ENCODE measurements at regions not wholly inside any gene's neighbourhood (a gene's known extent, or its start where the extent isn't known, plus 50 kb on each side); places are given as distances from the start of the nearest gene placed in this dataset.

- TF ChIP-seq ARNTL (CRISPR knock-in tag; IDR thresholded peaks at IDR 0.05; ENCODE audit: borderline replicate concordance, low read depth) = no peak
- no peak for TF ChIP-seq GLIS3 (CRISPR knock-in tag; IDR thresholded peaks at IDR 0.05)
- no peak for TF ChIP-seq ZFP30 (CRISPR knock-in tag; IDR thresholded peaks at IDR 0.05)
- TF ChIP-seq ZNF565 (CRISPR knock-in tag; conservative IDR thresholded peaks at IDR 0.05; ENCODE audit: low read depth) = no peak
- no peak for TF ChIP-seq PATZ1 (CRISPR knock-in tag; IDR thresholded peaks at IDR 0.05; ENCODE audit: borderline replicate concordance)
- no peak for TF ChIP-seq ISL1 (CRISPR knock-in tag; IDR thresholded peaks at IDR 0.05)
- TF ChIP-seq PPARA (CRISPR knock-in tag; IDR thresholded peaks at IDR 0.05; ENCODE audit: borderline replicate concordance) = no peak
- no peak for TF ChIP-seq RARB (CRISPR knock-in tag; IDR thresholded peaks at IDR 0.05)
- TF ChIP-seq OSR1 (CRISPR knock-in tag; IDR thresholded peaks at IDR 0.05) = no peak
- TF ChIP-seq CREB5 (CRISPR knock-in tag; IDR thresholded peaks at IDR 0.05; ENCODE audit: low read depth) = no peak
- no peak for TF ChIP-seq TOX (CRISPR knock-in tag; IDR thresholded peaks at IDR 0.05; ENCODE audit: borderline replicate concordance)
- no peak for TF ChIP-seq ESRRG (CRISPR knock-in tag; IDR thresholded peaks at IDR 0.05)
- no peak for TF ChIP-seq ZNF8 (CRISPR knock-in tag; IDR thresholded peaks at IDR 0.05)
- no peak for ATAC-seq
These were observed 472.3 kb downstream of the CDH26 start for GRCh38 chr20:60430516-60431001.

- TF ChIP-seq TSHZ2 (CRISPR knock-in tag; IDR thresholded peaks at IDR 0.05) = no peak
- no peak for TF ChIP-seq ESRRG (CRISPR knock-in tag; IDR thresholded peaks at IDR 0.05)
- TF ChIP-seq POU6F1 (CRISPR knock-in tag; IDR thresholded peaks at IDR 0.05; ENCODE audit: borderline replicate concordance, low read depth) = no peak
- no peak for TF ChIP-seq OSR1 (CRISPR knock-in tag; IDR thresholded peaks at IDR 0.05)
- TF ChIP-seq CSDC2 (CRISPR knock-in tag; IDR thresholded peaks at IDR 0.05) = no peak
- no peak for TF ChIP-seq SNAI2 (CRISPR knock-in tag; IDR thresholded peaks at IDR 0.05)
- no peak for TF ChIP-seq ZFP3 (CRISPR knock-in tag; IDR thresholded peaks at IDR 0.05)
- no peak for TF ChIP-seq ZNF565 (CRISPR knock-in tag; conservative IDR thresholded peaks at IDR 0.05; ENCODE audit: low read depth)
- no peak for TF ChIP-seq RARB (CRISPR knock-in tag; IDR thresholded peaks at IDR 0.05)
- no peak for TF ChIP-seq TOX (CRISPR knock-in tag; IDR thresholded peaks at IDR 0.05; ENCODE audit: borderline replicate concordance)
- TF ChIP-seq GLIS3 (CRISPR knock-in tag; IDR thresholded peaks at IDR 0.05) = no peak
- TF ChIP-seq PATZ1 (CRISPR knock-in tag; IDR thresholded peaks at IDR 0.05; ENCODE audit: borderline replicate concordance) = no peak
- no peak for TF ChIP-seq CREB5 (CRISPR knock-in tag; IDR thresholded peaks at IDR 0.05; ENCODE audit: low read depth)
- no peak for TF ChIP-seq ISL1 (CRISPR knock-in tag; IDR thresholded peaks at IDR 0.05)
- no peak for TF ChIP-seq ARNTL (CRISPR knock-in tag; IDR thresholded peaks at IDR 0.05; ENCODE audit: borderline replicate concordance, low read depth)
- ATAC-seq = no peak
These were observed 473.1 kb downstream of the CDH26 start for GRCh38 chr20:60431349-60431748.
